Left lung (tissue), 4 donors: ENCODE measurements at regions not wholly inside any gene's neighbourhood (a gene's known extent, or its start where the extent isn't known, plus 50 kb on each side); places are given as distances from the start of the nearest gene placed in this dataset.

ENCODE experiments used
- ATAC-seq: fragments of 200-7000 bp; cut with Tn5 transposase; one replicate; pipeline ENCODE4 v1.9.1; 2020; ENCODE audit warnings: moderate library complexity
- DNase-seq, 4 donors: peaks; one replicate each; pipeline ENCODE4 v3.0.0-alpha.2; 2013 to 2020
- H3K27ac ChIP-seq, 2 donors: fragments of 200-600 bp; sonication (generic) in 1 of 2; one replicate each; pipeline versions ENCODE4 v1.5.0 to v1.8.0; 2020 to 2021
- H3K27me3 ChIP-seq, 2 donors: fragments of 200-600 bp; sonication (generic) in 1 of 2; one replicate each; pipeline versions ENCODE4 v1.5.0 to v1.8.0; 2020 to 2021
- H3K36me3 ChIP-seq, 2 donors: fragments of 200-600 bp; sonication (generic) in 1 of 2; one replicate each; pipeline versions ENCODE4 v1.5.0 to v1.8.0; 2020 to 2021
- H3K4me1 ChIP-seq, 2 donors: fragments of 200-600 bp; one replicate each; pipeline ENCODE4 v1.8.0; 2021
- H3K4me3 ChIP-seq, 2 donors: fragments of 200-600 bp; sonication (generic) in 1 of 2; one replicate each; pipeline versions ENCODE4 v1.5.0 to v1.8.0; 2020 to 2021; ENCODE audit warnings: mild to moderate bottlenecking in 1 of 2
- H3K9me3 ChIP-seq, 2 donors: fragments of 200-600 bp; sonication (generic) in 1 of 2; one replicate each; pipeline versions ENCODE4 v1.5.0 to v1.8.0; 2020 to 2021
- intact Hi-C, 2 donors: fragments of 100-400 bp; cut with DNase I; formaldehyde crosslinking; loops; one replicate each; pipeline versions ENCODE4 v1.11.2 to v1.14.2; 2022
- TF ChIP-seq, protein P1 (sequence below), 2 donors: fragments of 200-600 bp; sonication (generic) in 1 of 2; IDR thresholded peaks; one replicate each; pipeline versions ENCODE4 v1.5.0 to v1.8.0; 2021; ENCODE audit warnings: antibody characterized with exemption in 2 of 2
- donor health status: DM: no; HTN: yes; CAD: no.
- donor health status: DM: no; HTN: no; CAD: no.

GRCh38 chr16:14351647-14352046 lies 278.4 kb downstream of the PARN start:
- TF ChIP-seq, protein P1, sequence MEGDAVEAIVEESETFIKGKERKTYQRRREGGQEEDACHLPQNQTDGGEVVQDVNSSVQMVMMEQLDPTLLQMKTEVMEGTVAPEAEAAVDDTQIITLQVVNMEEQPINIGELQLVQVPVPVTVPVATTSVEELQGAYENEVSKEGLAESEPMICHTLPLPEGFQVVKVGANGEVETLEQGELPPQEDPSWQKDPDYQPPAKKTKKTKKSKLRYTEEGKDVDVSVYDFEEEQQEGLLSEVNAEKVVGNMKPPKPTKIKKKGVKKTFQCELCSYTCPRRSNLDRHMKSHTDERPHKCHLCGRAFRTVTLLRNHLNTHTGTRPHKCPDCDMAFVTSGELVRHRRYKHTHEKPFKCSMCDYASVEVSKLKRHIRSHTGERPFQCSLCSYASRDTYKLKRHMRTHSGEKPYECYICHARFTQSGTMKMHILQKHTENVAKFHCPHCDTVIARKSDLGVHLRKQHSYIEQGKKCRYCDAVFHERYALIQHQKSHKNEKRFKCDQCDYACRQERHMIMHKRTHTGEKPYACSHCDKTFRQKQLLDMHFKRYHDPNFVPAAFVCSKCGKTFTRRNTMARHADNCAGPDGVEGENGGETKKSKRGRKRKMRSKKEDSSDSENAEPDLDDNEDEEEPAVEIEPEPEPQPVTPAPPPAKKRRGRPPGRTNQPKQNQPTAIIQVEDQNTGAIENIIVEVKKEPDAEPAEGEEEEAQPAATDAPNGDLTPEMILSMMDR (IDR thresholded peaks at IDR 0.05) = no peak
- DNase-seq (no peak), ATAC-seq (no peak)
- no peaks in the 10 kb centered on the region for H3K36me3 ChIP-seq
- H3K4me3 ChIP-seq = no peak overlapping the region
- H3K27ac ChIP-seq = no peak overlapping the region
- peaks cover 0 to 8% of the 10 kb centered on the region in 2 donors for H3K27me3 ChIP-seq
- no peaks in the 10 kb centered on the region for H3K9me3 ChIP-seq
- intact Hi-C loops = no loop called here
- H3K4me1 ChIP-seq = peaks cover 0 to 3% of the 10 kb centered on the region in 2 donors

GRCh38 chr16:14350626-14351025 lies 279.4 kb downstream of the PARN start:
- Histone ChIP-seq H3K36me3 (no peaks in the 10 kb centered on the region), H3K27me3 (peaks cover 0 to 3% of the 10 kb centered on the region in 2 donors), H3K4me1 (peaks cover 0 to 3% of the 10 kb centered on the region in 2 donors), H3K4me3 (no peak overlapping the region), H3K9me3 (no peaks in the 10 kb centered on the region), H3K27ac (no peak overlapping the region)
- ATAC-seq = no peak
- no peak for DNase-seq
- intact Hi-C loops = no loop called here
- TF ChIP-seq, protein P1 (IDR thresholded peaks at IDR 0.05) = no peak

DNA sequence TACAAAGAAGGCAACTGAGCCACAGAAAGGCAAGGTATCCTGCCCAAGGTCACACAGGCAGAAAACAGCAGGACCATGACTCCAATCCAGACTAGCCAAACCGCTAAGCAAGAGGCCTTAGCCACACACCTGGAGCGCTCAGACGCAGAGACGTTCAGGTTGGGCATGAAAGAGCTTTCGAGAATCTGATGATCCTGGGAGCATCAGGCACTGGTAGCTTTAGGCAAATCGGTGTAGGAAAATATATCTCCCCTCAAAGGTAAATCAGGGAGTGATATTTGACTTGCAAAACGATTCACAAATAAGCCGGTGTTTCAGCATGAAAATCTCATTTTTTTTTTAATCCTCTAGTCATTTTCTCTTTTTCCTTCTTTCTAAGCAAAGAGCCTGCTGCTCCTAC lies 279.0 kb downstream of the MRTFB start:
- no peaks in the 10 kb centered on the region for H3K27me3 ChIP-seq
- no peak for DNase-seq
- H3K4me1 ChIP-seq = peaks cover 0 to 3% of the 10 kb centered on the region in 2 donors
- no peaks in the 10 kb centered on the region for H3K9me3 ChIP-seq
- TF ChIP-seq, protein P1 (IDR thresholded peaks at IDR 0.05) = no peak
- H3K4me3 ChIP-seq = no peak overlapping the region
- no peak for ATAC-seq
- no peaks in the 10 kb centered on the region for H3K36me3 ChIP-seq
- intact Hi-C loops = no loop called here
- no peak overlapping the region for H3K27ac ChIP-seq

- H3K4me3 ChIP-seq = no peak overlapping the region
- TF ChIP-seq, protein P1 (IDR thresholded peaks at IDR 0.05) = no peak
- no peak overlapping the region for H3K27ac ChIP-seq
- DNase-seq (peak in 2 of 4 donors; percentile 52 to 64), ATAC-seq (no peak)
- no peaks in the 10 kb centered on the region for H3K4me1 ChIP-seq
- H3K36me3 ChIP-seq = no peaks in the 10 kb centered on the region
- H3K27me3 ChIP-seq = no peaks in the 10 kb centered on the region
- H3K9me3 ChIP-seq = no peaks in the 10 kb centered on the region
- intact Hi-C loops = no loop called here
These were observed 276.6 kb downstream of the MRTFB start for GRCh38 chr16:14347706-14348105.

GRCh38 chr16:14346278-14347142 lies 275.4 kb downstream of the MRTFB start:
- TF ChIP-seq, protein P1 (IDR thresholded peaks at IDR 0.05) = no peak
- Histone ChIP-seq H3K36me3 (no peaks in the 10 kb centered on the region), H3K27me3 (no peaks in the 10 kb centered on the region), H3K4me3 (no peak overlapping the region), H3K9me3 (peaks cover 0 to 5% of the 10 kb centered on the region in 2 donors), H3K27ac (no peak overlapping the region), H3K4me1 (no peaks in the 10 kb centered on the region)
- ATAC-seq (no peak), DNase-seq (no peak)
- intact Hi-C loops = no loop called here
